A673 (cell line): ENCODE measurements at regions not wholly inside any gene's neighbourhood (a gene's known extent, or its start where the extent isn't known, plus 50 kb on each side); places are given as distances from the start of the nearest gene placed in this dataset.

Experiments used
- BruUV-seq: library from RNA; stranded (reverse); fragments of 400-500 nt; replicated peaks from 2 replicates; lab custom pipeline; 2021; lab: Mats Ljungman, UMichigan
- CTCF ChIA-PET: fragments of 300-600 bp; sonication (Branson Sonifier 250); formaldehyde crosslinking; loops from one replicate; lab custom pipeline; 2022; ENCODE audit warnings: antibody characterized with exemption; lab: Charles Lee
- POLR2A ChIA-PET: fragments of 300-600 bp; sonication (Branson Sonifier 250); formaldehyde crosslinking; loops from one replicate; lab custom pipeline; 2022; ENCODE audit warnings: antibody characterized with exemption; ENCODE audit not compliant: low non-redundant PET; lab: Charles Lee
- DNase-seq: peaks from one replicate; pipeline ENCODE4 v3.0.0-alpha.2; 2015; ENCODE audit warnings: low spot score
- H3K27ac ChIP-seq: fragments of 200-600 bp; sonication (generic); 2 replicates; pipeline ENCODE4 v1.5.1; 2016; ENCODE audit warnings: mixed run types, low read depth, mild to moderate bottlenecking, mixed read lengths, antibody characterized with exemption, low read length; ENCODE audit not compliant: poor library complexity, severe bottlenecking
- H3K27me3 ChIP-seq: fragments of 200-600 bp; sonication (generic); replicated peaks from 2 replicates; pipeline ENCODE4 v1.6.1; 2017; ENCODE audit warnings: mixed run types, low read depth, mild to moderate bottlenecking, mixed read lengths, antibody characterized with exemption, low read length; ENCODE audit not compliant: insufficient read depth, poor library complexity
- H3K36me3 ChIP-seq: fragments of 200-600 bp; sonication (generic); 2 replicates; pipeline ENCODE4 v1.6.1; 2016; ENCODE audit warnings: mixed run types, mild to moderate bottlenecking, mixed read lengths, antibody characterized with exemption, low read length; ENCODE audit not compliant: insufficient read depth, poor library complexity, severe bottlenecking
- H3K4me1 ChIP-seq: fragments of 200-600 bp; sonication (generic); 2 replicates; pipeline ENCODE4 v1.6.1; 2017; ENCODE audit warnings: mixed run types, mild to moderate bottlenecking, mixed read lengths, antibody characterized with exemption, low read length; ENCODE audit not compliant: insufficient read depth, poor library complexity, severe bottlenecking
- H3K4me3 ChIP-seq: fragments of 200-600 bp; sonication (generic); 2 replicates; pipeline ENCODE4 v1.5.1; 2016; ENCODE audit warnings: low read depth, mixed run types, mild to moderate bottlenecking, mixed read lengths, low read length; ENCODE audit not compliant: poor library complexity, severe bottlenecking
- H3K9me3 ChIP-seq: fragments of 200-600 bp; sonication (generic); 2 replicates; pipeline ENCODE4 v1.6.1; 2016; ENCODE audit warnings: mixed run types, low read depth, mild to moderate bottlenecking, mixed read lengths, antibody characterized with exemption, low read length; ENCODE audit not compliant: poor library complexity, severe bottlenecking
- EZH2 ChIP-seq: fragments of 200-600 bp; sonication (generic); IDR thresholded peaks from 2 replicates; pipeline ENCODE4 v1.6.1; 2017; ENCODE audit warnings: borderline replicate concordance, low read depth, mild to moderate bottlenecking, mixed read lengths, antibody characterized with exemption, low read length; ENCODE audit not compliant: poor library complexity, severe bottlenecking
- intact Hi-C: fragments of 100-400 bp; cut with micrococcal nuclease; formaldehyde crosslinking; loops from one replicate; pipeline ENCODE4 v1.10.0; 2022; ENCODE audit not compliant: unreplicated experiment
- TF ChIP-seq, protein P1 (sequence below): fragments of 300-800, 200-600 bp; sonication (generic); conservative IDR thresholded peaks from 2 replicates; pipeline ENCODE4 v1.5.1; 2017; ENCODE audit warnings: low read depth, mild to moderate bottlenecking, antibody characterized with exemption, low read length, moderate library complexity, mixed read lengths

DNA sequence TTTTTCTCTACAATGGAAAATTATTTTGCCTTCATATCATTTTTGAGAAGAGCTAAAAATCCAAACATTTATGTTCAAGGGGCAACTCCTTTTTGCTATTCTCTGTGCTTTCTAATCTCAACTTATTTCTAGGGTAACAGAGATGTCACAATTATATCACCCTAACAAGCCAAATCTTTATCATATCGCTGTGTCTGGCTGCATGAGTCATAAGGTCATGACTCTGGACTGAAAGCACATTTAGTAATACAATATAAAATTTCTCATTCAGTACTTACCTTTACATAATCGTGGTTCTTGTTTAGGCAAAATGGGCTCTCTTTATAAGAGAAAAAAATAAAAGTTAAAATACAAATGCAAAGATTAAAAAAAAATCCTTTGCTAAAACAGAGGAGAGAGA is 326.0 kb downstream of the CASP12 start:
- no TSS peak for BruUV-seq
- no peak for DNase-seq
- ChIA-PET POLR2A (no interaction called here), CTCF (no interaction called here)
- TF ChIP-seq, protein P1, sequence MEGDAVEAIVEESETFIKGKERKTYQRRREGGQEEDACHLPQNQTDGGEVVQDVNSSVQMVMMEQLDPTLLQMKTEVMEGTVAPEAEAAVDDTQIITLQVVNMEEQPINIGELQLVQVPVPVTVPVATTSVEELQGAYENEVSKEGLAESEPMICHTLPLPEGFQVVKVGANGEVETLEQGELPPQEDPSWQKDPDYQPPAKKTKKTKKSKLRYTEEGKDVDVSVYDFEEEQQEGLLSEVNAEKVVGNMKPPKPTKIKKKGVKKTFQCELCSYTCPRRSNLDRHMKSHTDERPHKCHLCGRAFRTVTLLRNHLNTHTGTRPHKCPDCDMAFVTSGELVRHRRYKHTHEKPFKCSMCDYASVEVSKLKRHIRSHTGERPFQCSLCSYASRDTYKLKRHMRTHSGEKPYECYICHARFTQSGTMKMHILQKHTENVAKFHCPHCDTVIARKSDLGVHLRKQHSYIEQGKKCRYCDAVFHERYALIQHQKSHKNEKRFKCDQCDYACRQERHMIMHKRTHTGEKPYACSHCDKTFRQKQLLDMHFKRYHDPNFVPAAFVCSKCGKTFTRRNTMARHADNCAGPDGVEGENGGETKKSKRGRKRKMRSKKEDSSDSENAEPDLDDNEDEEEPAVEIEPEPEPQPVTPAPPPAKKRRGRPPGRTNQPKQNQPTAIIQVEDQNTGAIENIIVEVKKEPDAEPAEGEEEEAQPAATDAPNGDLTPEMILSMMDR = no peak
- TF ChIP-seq EZH2 = no peak
- no peak overlapping the region for H3K27ac ChIP-seq
- H3K4me3 ChIP-seq = no peak overlapping the region
- intact Hi-C loops = no loop called here
- H3K4me1 ChIP-seq = no peaks in the 10 kb centered on the region
- H3K9me3 ChIP-seq = no peaks in the 10 kb centered on the region
- no peaks in the 10 kb centered on the region for H3K36me3 ChIP-seq
- no peaks in the 10 kb centered on the region for H3K27me3 ChIP-seq

DNA sequence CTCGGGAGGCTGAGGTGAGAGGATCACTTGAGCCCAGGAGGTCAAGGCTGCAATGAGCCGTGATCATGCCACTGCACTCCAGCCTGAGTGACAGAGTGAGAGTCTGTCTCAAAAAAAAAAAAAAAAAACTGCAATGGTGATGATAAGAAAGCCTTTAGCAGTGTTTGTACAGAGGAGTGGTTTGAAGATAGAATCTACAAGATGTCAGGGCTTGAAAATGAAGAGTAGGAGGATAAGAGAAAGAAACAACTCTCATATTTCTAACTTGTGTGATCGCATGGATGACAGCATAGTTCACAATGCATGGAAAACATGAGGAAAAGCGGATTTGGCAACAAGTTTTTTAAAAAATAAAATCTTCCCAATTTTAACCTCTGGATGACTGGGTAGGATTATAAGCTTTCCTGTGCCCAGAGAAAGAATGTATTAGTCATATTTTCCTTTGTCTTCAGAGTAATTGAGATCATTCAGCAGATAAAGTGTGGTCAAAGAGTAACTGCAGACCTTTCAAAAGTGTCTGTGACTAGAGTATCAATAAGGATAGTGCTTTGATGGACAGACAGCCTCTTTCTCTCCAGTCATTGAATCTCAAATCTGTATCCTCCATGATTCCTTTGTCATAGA is 328.1 kb downstream of the CASP12 start:
- intact Hi-C loops = no loop called here
- no peaks in the 10 kb centered on the region for H3K27me3 ChIP-seq
- H3K9me3 ChIP-seq = peaks cover 3% of the 10 kb centered on the region
- no peak overlapping the region for H3K27ac ChIP-seq
- POLR2A ChIA-PET = no interaction called here
- no peak for TF ChIP-seq EZH2
- TF ChIP-seq, protein P1 = no peak
- CTCF ChIA-PET = no interaction called here
- BruUV-seq = no TSS peak
- no peak for DNase-seq
- H3K4me3 ChIP-seq = no peak overlapping the region
- no peaks in the 10 kb centered on the region for H3K4me1 ChIP-seq
- H3K36me3 ChIP-seq = no peaks in the 10 kb centered on the region

DNA sequence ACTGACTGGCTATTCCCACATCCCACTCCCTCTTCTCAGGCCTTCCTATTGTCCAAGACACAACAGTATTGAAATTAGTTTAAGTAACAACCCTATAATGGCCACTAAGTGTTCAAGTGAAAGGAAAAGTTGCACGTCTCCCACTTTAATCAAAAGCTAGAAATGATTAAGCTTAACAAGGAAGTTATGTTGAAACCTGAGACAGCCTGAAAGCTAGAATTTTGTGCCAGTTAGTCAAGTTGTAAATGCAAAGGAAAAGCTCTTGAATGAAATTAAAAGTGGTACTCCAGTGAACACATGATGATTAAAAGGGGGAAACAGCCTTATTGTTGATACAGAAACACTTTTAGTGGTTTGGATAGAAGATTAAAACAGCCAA is 332.7 kb downstream of the CASP12 start:
- Histone ChIP-seq H3K4me1 (no peaks in the 10 kb centered on the region), H3K9me3 (peaks cover 4% of the 10 kb centered on the region), H3K4me3 (no peak overlapping the region), H3K27me3 (no peaks in the 10 kb centered on the region), H3K36me3 (no peaks in the 10 kb centered on the region), H3K27ac (no peak overlapping the region)
- TF ChIP-seq EZH2 = no peak
- TF ChIP-seq, protein P1 = no peak
- BruUV-seq = no TSS peak
- intact Hi-C loops = no loop called here
- POLR2A ChIA-PET = no interaction called here
- CTCF ChIA-PET = no interaction called here
- DNase-seq = no peak
